ENCODE measurements at regions not wholly inside any gene's neighbourhood (a gene's known extent, or its start where the extent isn't known, plus 50 kb on each side); places are given as distances from the start of the nearest gene placed in this dataset.

DNA sequence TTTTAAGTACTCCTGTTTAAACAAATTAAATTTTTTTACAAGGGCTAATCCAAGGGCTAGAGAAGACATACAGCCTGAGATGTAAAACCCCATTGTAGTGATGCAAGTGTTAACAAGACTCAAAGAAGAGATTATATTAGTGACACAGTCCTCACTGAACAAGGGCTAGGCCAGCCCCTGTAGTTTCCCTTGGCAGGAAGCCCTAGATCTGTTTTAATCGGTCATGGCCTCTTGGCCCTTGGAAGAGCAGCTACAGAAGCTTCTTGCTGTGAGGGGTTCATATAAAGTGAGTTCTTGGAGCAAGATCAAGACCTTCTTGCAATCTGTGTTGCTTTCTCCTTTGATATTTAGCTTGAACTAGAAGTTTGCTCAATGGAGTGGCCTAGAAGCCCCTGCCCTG lies 1339.4 kb downstream of the XPNPEP1 start:
- TF ChIP-seq, protein P1, sequence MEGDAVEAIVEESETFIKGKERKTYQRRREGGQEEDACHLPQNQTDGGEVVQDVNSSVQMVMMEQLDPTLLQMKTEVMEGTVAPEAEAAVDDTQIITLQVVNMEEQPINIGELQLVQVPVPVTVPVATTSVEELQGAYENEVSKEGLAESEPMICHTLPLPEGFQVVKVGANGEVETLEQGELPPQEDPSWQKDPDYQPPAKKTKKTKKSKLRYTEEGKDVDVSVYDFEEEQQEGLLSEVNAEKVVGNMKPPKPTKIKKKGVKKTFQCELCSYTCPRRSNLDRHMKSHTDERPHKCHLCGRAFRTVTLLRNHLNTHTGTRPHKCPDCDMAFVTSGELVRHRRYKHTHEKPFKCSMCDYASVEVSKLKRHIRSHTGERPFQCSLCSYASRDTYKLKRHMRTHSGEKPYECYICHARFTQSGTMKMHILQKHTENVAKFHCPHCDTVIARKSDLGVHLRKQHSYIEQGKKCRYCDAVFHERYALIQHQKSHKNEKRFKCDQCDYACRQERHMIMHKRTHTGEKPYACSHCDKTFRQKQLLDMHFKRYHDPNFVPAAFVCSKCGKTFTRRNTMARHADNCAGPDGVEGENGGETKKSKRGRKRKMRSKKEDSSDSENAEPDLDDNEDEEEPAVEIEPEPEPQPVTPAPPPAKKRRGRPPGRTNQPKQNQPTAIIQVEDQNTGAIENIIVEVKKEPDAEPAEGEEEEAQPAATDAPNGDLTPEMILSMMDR (IDR thresholded peaks at IDR 0.05) = no peak
- TF ChIP-seq EZH2 (IDR thresholded peaks at IDR 0.05; ENCODE audit: borderline replicate concordance, insufficient read depth, low read depth, low read length, poor library complexity, severe bottlenecking) = no peak

All from B cell (primary cell).